ENCODE measurements at regions not wholly inside any gene's neighbourhood (a gene's known extent, or its start where the extent isn't known, plus 50 kb on each side); places are given as distances from the start of the nearest gene placed in this dataset.

DNA sequence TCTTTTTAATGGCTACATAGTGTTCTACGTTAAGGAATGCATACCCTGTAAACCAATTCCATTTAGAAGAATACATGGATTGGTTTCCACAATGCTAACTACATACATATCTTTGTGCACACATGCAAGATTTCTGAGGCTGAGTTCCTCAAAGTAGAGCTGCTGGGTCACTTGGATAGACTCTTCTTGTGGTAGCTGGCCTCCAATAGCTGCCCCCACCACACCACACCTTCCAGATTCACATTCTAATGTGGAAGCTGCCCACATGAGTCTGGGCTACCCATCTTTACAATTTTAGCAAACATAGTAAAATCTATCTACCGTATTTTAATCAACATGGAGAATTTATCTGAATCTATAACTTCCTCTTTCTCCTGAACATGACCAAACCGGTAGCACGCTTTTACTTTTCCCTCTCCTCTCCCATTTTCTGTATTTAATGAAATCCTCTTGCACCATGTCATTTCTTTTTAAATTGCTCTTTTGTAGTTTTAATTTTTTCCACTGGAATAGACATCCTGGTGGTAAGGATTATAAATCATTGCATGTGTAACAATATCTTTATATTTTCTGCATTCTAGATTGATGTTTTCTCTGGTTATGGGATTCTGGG, 74.7 kb upstream of the CITED2 start (continued):
- TF ChIP-seq TAF15 (IDR thresholded peaks at IDR 0.05; ENCODE audit: low read depth, low read length): no peak
- no peak for TF ChIP-seq MYBL2 (IDR thresholded peaks at IDR 0.05; ENCODE audit: low read depth)
- no peak for TF ChIP-seq MYBL2 (CRISPR knock-in tag; IDR thresholded peaks at IDR 0.05; ENCODE audit: borderline replicate concordance)
- no peak for TF ChIP-seq ZFP36 (IDR thresholded peaks at IDR 0.05; ENCODE audit: low read depth, low read length, partially characterized antibody)
- TF ChIP-seq, protein P1, sequence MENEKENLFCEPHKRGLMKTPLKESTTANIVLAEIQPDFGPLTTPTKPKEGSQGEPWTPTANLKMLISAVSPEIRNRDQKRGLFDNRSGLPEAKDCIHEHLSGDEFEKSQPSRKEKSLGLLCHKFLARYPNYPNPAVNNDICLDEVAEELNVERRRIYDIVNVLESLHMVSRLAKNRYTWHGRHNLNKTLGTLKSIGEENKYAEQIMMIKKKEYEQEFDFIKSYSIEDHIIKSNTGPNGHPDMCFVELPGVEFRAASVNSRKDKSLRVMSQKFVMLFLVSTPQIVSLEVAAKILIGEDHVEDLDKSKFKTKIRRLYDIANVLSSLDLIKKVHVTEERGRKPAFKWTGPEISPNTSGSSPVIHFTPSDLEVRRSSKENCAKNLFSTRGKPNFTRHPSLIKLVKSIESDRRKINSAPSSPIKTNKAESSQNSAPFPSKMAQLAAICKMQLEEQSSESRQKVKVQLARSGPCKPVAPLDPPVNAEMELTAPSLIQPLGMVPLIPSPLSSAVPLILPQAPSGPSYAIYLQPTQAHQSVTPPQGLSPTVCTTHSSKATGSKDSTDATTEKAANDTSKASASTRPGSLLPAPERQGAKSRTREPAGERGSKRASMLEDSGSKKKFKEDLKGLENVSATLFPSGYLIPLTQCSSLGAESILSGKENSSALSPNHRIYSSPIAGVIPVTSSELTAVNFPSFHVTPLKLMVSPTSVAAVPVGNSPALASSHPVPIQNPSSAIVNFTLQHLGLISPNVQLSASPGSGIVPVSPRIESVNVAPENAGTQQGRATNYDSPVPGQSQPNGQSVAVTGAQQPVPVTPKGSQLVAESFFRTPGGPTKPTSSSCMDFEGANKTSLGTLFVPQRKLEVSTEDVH (IDR thresholded peaks at IDR 0.05; ENCODE audit: low read depth, partially characterized antibody): no peak
- TF ChIP-seq NR1H2 (CRISPR knock-in tag; IDR thresholded peaks at IDR 0.05): no peak
- TF ChIP-seq, protein P2, sequence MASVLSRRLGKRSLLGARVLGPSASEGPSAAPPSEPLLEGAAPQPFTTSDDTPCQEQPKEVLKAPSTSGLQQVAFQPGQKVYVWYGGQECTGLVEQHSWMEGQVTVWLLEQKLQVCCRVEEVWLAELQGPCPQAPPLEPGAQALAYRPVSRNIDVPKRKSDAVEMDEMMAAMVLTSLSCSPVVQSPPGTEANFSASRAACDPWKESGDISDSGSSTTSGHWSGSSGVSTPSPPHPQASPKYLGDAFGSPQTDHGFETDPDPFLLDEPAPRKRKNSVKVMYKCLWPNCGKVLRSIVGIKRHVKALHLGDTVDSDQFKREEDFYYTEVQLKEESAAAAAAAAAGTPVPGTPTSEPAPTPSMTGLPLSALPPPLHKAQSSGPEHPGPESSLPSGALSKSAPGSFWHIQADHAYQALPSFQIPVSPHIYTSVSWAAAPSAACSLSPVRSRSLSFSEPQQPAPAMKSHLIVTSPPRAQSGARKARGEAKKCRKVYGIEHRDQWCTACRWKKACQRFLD (CRISPR knock-in tag; IDR thresholded peaks at IDR 0.05): no peak
- TF ChIP-seq TOE1 (IDR thresholded peaks at IDR 0.05; ENCODE audit: borderline replicate concordance): no peak
- TF ChIP-seq TOE1 (CRISPR knock-in tag; IDR thresholded peaks at IDR 0.05; ENCODE audit: borderline replicate concordance, low read depth): no peak
- TF ChIP-seq, protein P3, sequence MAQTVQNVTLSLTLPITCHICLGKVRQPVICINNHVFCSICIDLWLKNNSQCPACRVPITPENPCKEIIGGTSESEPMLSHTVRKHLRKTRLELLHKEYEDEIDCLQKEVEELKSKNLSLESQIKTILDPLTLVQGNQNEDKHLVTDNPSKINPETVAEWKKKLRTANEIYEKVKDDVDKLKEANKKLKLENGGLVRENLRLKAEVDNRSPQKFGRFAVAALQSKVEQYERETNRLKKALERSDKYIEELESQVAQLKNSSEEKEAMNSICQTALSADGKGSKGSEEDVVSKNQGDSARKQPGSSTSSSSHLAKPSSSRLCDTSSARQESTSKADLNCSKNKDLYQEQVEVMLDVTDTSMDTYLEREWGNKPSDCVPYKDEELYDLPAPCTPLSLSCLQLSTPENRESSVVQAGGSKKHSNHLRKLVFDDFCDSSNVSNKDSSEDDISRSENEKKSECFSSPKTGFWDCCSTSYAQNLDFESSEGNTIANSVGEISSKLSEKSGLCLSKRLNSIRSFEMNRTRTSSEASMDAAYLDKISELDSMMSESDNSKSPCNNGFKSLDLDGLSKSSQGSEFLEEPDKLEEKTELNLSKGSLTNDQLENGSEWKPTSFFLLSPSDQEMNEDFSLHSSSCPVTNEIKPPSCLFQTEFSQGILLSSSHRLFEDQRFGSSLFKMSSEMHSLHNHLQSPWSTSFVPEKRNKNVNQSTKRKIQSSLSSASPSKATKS (CRISPR knock-in tag; IDR thresholded peaks at IDR 0.05): no peak
- TF ChIP-seq ZNF217 (CRISPR knock-in tag; IDR thresholded peaks at IDR 0.05): no peak
- TF ChIP-seq, protein P4, sequence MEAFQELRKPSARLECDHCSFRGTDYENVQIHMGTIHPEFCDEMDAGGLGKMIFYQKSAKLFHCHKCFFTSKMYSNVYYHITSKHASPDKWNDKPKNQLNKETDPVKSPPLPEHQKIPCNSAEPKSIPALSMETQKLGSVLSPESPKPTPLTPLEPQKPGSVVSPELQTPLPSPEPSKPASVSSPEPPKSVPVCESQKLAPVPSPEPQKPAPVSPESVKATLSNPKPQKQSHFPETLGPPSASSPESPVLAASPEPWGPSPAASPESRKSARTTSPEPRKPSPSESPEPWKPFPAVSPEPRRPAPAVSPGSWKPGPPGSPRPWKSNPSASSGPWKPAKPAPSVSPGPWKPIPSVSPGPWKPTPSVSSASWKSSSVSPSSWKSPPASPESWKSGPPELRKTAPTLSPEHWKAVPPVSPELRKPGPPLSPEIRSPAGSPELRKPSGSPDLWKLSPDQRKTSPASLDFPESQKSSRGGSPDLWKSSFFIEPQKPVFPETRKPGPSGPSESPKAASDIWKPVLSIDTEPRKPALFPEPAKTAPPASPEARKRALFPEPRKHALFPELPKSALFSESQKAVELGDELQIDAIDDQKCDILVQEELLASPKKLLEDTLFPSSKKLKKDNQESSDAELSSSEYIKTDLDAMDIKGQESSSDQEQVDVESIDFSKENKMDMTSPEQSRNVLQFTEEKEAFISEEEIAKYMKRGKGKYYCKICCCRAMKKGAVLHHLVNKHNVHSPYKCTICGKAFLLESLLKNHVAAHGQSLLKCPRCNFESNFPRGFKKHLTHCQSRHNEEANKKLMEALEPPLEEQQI (IDR thresholded peaks at IDR 0.05): no peak
- no peak for TF ChIP-seq POLR2B (IDR thresholded peaks at IDR 0.05; ENCODE audit: low read depth, partially characterized antibody)
- TF ChIP-seq LCOR (CRISPR knock-in tag; IDR thresholded peaks at IDR 0.05): no peak
- no peak for TF ChIP-seq ZC3H8 (IDR thresholded peaks at IDR 0.05)
- no peak for TF ChIP-seq ZNF764 (CRISPR knock-in tag; IDR thresholded peaks at IDR 0.05; ENCODE audit: low read depth)
- no peak for TF ChIP-seq CBX8 (IDR thresholded peaks at IDR 0.05; ENCODE audit: borderline replicate concordance, extremely low read depth, low read depth, low read length, poor library complexity, severe bottlenecking)
- TF ChIP-seq HNRNPH1 (optimal IDR thresholded peaks at IDR 0.05; ENCODE audit: low read depth, low read length): no peak
- no peak for TF ChIP-seq ZBED1 (IDR thresholded peaks at IDR 0.05)
- TF ChIP-seq MIER1 (IDR thresholded peaks at IDR 0.05; ENCODE audit: low read depth): no peak
- no peak for TF ChIP-seq FOS (IDR thresholded peaks at IDR 0.05; ENCODE audit: extremely low read depth, insufficient read length)

Data from K562 (cell line).